Ishikawa (cell line): ENCODE measurements at regions not wholly inside any gene's neighbourhood (a gene's known extent, or its start where the extent isn't known, plus 50 kb on each side); places are given as distances from the start of the nearest gene placed in this dataset.

Experiments
- CEBPB ChIP-seq: IDR thresholded peaks from 2 replicates; pipeline ENCODE4 v1.6.1; 2012
- CREB1 ChIP-seq: IDR thresholded peaks from 2 replicates; pipeline ENCODE4 v1.6.1; 2012; ENCODE audit warnings: low read depth
- EGR1 ChIP-seq: IDR thresholded peaks from 2 replicates; pipeline ENCODE4 v1.6.1; 2012
- EP300 ChIP-seq: IDR thresholded peaks from 2 replicates; pipeline ENCODE4 v1.6.1; 2012; ENCODE audit warnings: borderline replicate concordance
- FOXM1 ChIP-seq: IDR thresholded peaks from 2 replicates; pipeline ENCODE4 v1.6.1; 2012; ENCODE audit warnings: low read depth, borderline replicate concordance
- NFIC ChIP-seq: IDR thresholded peaks from 2 replicates; pipeline ENCODE4 v1.6.1; 2012
- RAD21 ChIP-seq: IDR thresholded peaks from 2 replicates; pipeline ENCODE4 v1.6.1; 2012; ENCODE audit warnings: low read depth
- TAF1 ChIP-seq: IDR thresholded peaks from 2 replicates; pipeline ENCODE4 v1.6.1; 2012; ENCODE audit warnings: low read depth, mild to moderate bottlenecking
- TCF12 ChIP-seq: IDR thresholded peaks from 2 replicates; pipeline ENCODE4 v1.6.1; 2012; ENCODE audit warnings: low read depth
- TEAD4 ChIP-seq: IDR thresholded peaks from 2 replicates; pipeline ENCODE4 v1.6.1; 2012
- YY1 ChIP-seq: IDR thresholded peaks from 2 replicates; pipeline ENCODE4 v1.6.1; 2012; ENCODE audit warnings: low read depth
- ZBTB7A ChIP-seq: IDR thresholded peaks from 2 replicates; pipeline ENCODE4 v1.6.1; 2012; ENCODE audit warnings: low read depth
- TF ChIP-seq, protein P1 (sequence below): IDR thresholded peaks from 2 replicates; pipeline ENCODE4 v1.6.1; 2012
- TF ChIP-seq, protein P2 (sequence below): IDR thresholded peaks from 2 replicates; pipeline ENCODE4 v1.6.1; 2012
- TF ChIP-seq, protein P3 (sequence below): IDR thresholded peaks from 2 replicates; pipeline ENCODE4 v1.6.1; 2012; ENCODE audit warnings: low read depth, mild to moderate bottlenecking

DNA sequence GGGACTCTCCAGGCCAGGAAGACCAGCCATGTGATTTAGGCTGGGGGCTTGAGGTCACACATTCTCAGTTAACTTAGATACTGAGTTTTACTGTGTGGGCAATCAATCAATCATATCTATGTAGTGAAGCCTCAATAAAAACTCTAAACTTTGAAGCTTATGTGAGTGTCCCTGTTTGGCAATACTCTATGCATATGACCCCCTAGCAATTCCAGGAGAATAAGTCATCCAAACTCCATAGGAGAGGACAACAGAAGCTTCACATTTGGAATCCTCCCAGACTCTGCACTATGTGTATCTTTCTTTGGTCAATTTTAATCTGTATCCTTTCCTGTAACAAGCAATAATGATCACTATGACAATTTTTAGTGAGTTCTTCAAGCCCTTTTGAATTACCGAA is 216.8 kb upstream of the RGMB start:
- TF ChIP-seq NFIC = no peak
- no peak for TF ChIP-seq ZBTB7A
- TF ChIP-seq TAF1 = no peak
- TF ChIP-seq RAD21 = no peak
- no peak for TF ChIP-seq EGR1
- TF ChIP-seq TCF12 = no peak
- TF ChIP-seq, protein P1, sequence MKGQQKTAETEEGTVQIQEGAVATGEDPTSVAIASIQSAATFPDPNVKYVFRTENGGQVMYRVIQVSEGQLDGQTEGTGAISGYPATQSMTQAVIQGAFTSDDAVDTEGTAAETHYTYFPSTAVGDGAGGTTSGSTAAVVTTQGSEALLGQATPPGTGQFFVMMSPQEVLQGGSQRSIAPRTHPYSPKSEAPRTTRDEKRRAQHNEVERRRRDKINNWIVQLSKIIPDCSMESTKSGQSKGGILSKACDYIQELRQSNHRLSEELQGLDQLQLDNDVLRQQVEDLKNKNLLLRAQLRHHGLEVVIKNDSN = no peak
- TF ChIP-seq CEBPB = no peak
- TF ChIP-seq YY1 = no peak
- TF ChIP-seq, protein P2, sequence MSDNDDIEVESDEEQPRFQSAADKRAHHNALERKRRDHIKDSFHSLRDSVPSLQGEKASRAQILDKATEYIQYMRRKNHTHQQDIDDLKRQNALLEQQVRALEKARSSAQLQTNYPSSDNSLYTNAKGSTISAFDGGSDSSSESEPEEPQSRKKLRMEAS = no peak
- no peak for TF ChIP-seq EP300
- TF ChIP-seq FOXM1 = no peak

DNA sequence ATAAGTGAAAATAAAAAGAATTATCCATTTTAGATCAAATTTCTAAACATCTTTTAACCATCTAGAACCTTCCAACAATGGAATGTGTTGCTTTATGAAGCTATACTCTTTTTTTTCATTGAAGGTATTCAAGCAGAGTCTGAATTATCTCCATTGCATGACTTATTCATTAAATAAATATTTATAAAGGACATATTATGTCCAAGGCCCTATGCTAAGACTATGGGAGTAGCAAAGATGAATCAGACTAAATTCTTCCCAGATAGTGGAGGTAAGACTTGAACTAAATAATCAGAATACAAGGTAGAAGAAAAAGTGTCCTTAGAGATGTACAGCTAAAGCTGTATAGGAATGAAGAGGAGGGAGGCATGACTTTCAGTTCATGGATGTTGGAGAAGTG is 215.5 kb upstream of the RGMB start:
- TF ChIP-seq EP300 (no peak), ZBTB7A (no peak), YY1 (no peak), TEAD4 (no peak), NFIC (no peak), CREB1 (no peak), TAF1 (no peak), EGR1 (no peak), FOXM1 (no peak), TCF12 (no peak), CEBPB (no peak), RAD21 (no peak)
- TF ChIP-seq, protein P3, sequence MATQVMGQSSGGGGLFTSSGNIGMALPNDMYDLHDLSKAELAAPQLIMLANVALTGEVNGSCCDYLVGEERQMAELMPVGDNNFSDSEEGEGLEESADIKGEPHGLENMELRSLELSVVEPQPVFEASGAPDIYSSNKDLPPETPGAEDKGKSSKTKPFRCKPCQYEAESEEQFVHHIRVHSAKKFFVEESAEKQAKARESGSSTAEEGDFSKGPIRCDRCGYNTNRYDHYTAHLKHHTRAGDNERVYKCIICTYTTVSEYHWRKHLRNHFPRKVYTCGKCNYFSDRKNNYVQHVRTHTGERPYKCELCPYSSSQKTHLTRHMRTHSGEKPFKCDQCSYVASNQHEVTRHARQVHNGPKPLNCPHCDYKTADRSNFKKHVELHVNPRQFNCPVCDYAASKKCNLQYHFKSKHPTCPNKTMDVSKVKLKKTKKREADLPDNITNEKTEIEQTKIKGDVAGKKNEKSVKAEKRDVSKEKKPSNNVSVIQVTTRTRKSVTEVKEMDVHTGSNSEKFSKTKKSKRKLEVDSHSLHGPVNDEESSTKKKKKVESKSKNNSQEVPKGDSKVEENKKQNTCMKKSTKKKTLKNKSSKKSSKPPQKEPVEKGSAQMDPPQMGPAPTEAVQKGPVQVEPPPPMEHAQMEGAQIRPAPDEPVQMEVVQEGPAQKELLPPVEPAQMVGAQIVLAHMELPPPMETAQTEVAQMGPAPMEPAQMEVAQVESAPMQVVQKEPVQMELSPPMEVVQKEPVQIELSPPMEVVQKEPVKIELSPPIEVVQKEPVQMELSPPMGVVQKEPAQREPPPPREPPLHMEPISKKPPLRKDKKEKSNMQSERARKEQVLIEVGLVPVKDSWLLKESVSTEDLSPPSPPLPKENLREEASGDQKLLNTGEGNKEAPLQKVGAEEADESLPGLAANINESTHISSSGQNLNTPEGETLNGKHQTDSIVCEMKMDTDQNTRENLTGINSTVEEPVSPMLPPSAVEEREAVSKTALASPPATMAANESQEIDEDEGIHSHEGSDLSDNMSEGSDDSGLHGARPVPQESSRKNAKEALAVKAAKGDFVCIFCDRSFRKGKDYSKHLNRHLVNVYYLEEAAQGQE = no peak
- TF ChIP-seq, protein P1 = no peak
- TF ChIP-seq, protein P2 = no peak

DNA sequence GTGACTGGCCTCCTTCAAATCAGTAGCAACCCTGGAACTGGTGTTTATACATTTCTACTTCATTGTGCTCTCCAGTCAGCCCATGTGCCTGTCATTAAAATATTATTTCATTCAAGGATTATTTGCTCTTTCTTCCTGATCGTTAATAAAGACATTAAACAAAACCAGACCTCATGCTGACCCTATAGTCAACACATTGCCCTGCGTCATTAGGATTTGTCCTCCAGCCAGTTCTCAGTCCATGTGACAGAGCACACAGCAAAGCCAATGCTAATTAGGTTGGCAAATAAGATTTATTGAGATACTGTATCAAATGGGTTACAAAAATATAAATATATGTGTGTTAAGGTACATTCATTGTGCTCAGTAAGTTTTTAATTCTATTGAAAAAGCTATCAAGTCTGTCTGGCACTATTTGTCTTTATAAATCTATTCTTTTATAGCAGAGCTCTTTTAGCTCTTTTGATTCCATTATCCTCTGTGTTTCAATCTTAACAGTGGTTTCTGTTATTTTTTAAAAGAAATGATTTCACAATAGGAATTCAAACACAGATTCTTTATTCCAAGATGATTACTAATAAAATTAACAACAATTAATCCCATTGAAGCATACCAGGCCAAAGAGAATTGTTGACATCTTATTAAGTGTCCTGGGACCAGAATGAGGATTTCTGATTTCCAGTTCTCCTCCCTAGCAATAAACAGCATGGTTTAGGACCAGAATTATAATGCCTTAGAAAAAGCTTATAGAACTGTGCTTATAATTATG is 209.4 kb upstream of the RGMB start:
- TF ChIP-seq ZBTB7A (no peak), EGR1 (no peak), TAF1 (no peak), NFIC (no peak), CREB1 (no peak), TEAD4 (no peak), YY1 (no peak), TCF12 (no peak), CEBPB (no peak), FOXM1 (no peak), EP300 (no peak), RAD21 (no peak)
- TF ChIP-seq, protein P2 = no peak
- TF ChIP-seq, protein P3 = no peak
- TF ChIP-seq, protein P1 = no peak

DNA sequence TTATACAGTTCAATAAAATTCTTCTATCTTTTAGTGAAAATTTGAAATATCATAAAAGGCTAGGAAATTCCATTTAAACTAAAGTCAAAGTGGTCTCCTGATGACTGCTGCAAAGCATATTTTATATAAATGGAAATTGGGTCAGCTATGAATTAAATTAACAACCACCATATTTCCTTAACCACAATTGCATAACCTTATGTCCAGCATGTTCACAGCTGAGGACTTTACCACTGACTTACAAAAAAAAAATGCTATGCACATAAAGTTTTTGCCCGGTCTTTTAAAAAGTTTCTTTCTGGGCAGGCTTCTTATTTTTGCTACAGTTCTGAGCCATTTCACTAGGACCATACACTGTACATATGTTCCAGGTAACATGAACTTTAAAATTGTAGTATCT is 208.6 kb upstream of the RGMB start:
- TF ChIP-seq EGR1 (no peak), RAD21 (no peak), YY1 (no peak), TAF1 (no peak), TCF12 (no peak), NFIC (no peak), FOXM1 (no peak), ZBTB7A (no peak), EP300 (no peak), CEBPB (no peak), CREB1 (no peak)
- TF ChIP-seq, protein P1 = no peak
